Neural crest cell (in vitro differentiated cells): ENCODE measurements at regions not wholly inside any gene's neighbourhood (a gene's known extent, or its start where the extent isn't known, plus 50 kb on each side); places are given as distances from the start of the nearest gene placed in this dataset.

ENCODE experiments used
- DNase-seq: peaks from one replicate; pipeline ENCODE4 v3.0.0; 2021; ENCODE audit warnings: low read depth, mixed read lengths, low spot score
- H3K27ac Mint-ChIP-seq: one replicate; pipeline ENCODE4 v1.8.0; 2021; ENCODE audit warnings: mild to moderate bottlenecking, mixed read lengths; ENCODE audit not compliant: unreplicated experiment
- H3K27me3 Mint-ChIP-seq: 2 replicates; pipeline ENCODE4 v1.8.0; 2021; ENCODE audit warnings: low read depth, mild to moderate bottlenecking, mixed read lengths
- H3K36me3 Mint-ChIP-seq: 2 replicates; pipeline ENCODE4 v1.8.0; 2021; ENCODE audit warnings: low read depth, mild to moderate bottlenecking, mixed read lengths
- H3K4me1 Mint-ChIP-seq: 2 replicates; pipeline ENCODE4 v1.8.0; 2021; ENCODE audit warnings: mixed read lengths
- H3K4me3 Mint-ChIP-seq: one replicate; pipeline ENCODE4 v1.8.0; 2021; ENCODE audit warnings: mild to moderate bottlenecking, mixed read lengths
- H3K9me3 Mint-ChIP-seq: 2 replicates; pipeline ENCODE4 v1.8.0; 2021; ENCODE audit warnings: mixed read lengths
- TF ChIP-seq, protein P1 (sequence below): fragments of 200-600 bp; sonication (generic); conservative IDR thresholded peaks from 2 replicates; pipeline ENCODE4 v1.5.0; 2021; ENCODE audit warnings: antibody characterized with exemption, mild to moderate bottlenecking

DNA sequence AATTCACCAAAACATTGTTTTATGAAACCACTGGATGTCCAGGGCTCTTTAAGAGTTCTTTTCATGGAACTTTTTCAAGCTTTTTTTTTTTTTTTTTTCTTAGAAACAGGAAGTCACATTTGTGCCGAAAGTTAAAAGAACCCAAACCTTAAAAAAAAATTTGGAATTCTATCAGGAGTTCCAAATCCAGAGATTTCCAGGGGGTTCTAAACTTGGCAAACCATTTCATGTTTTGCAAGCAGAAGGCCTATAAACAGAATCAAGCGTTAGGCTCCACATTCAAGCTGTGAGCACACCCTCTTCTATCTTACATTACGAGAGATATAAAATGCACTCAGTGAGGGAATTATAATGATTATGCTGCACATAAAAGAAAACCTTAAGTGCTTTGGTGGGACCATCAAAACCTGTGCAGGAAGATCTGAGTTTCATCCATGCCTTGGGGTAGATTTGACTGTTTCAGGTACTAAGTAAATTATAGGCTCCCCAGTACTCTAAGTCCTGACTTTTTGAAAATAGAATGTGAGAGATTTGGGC, 154.8 kb upstream of the FAR2 start:
- no peak overlapping the region for H3K4me3 Mint-ChIP-seq
- no peaks in the 10 kb centered on the region for H3K36me3 Mint-ChIP-seq
- peaks cover 8% of the 10 kb centered on the region for H3K4me1 Mint-ChIP-seq
- no peaks in the 10 kb centered on the region for H3K9me3 Mint-ChIP-seq
- no peaks in the 10 kb centered on the region for H3K27me3 Mint-ChIP-seq
- no peak overlapping the region for H3K27ac Mint-ChIP-seq
- TF ChIP-seq, protein P1, sequence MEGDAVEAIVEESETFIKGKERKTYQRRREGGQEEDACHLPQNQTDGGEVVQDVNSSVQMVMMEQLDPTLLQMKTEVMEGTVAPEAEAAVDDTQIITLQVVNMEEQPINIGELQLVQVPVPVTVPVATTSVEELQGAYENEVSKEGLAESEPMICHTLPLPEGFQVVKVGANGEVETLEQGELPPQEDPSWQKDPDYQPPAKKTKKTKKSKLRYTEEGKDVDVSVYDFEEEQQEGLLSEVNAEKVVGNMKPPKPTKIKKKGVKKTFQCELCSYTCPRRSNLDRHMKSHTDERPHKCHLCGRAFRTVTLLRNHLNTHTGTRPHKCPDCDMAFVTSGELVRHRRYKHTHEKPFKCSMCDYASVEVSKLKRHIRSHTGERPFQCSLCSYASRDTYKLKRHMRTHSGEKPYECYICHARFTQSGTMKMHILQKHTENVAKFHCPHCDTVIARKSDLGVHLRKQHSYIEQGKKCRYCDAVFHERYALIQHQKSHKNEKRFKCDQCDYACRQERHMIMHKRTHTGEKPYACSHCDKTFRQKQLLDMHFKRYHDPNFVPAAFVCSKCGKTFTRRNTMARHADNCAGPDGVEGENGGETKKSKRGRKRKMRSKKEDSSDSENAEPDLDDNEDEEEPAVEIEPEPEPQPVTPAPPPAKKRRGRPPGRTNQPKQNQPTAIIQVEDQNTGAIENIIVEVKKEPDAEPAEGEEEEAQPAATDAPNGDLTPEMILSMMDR, result no peak
- no peak for DNase-seq

DNA sequence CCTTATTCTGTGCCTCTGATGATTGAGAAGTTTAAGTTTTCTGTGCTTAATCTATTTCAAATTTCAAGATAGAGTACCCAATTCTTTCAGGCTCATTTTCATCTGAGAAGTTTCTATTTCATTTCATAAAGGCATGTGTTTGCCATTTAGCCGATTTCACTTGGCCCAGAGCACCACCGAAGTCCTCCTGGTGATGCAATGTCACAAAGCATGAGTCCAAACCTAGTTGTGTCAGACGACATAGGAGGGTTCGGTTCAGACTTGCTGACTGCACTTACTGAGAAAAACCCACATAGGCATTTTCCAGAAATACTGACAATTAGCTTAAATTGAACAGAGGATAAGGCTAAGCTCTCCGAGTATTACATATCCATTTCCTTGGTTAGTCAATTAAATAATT, 152.4 kb upstream of the FAR2 start:
- H3K27ac Mint-ChIP-seq, result no peak overlapping the region
- H3K4me1 Mint-ChIP-seq, result peaks cover 9% of the 10 kb centered on the region
- no peaks in the 10 kb centered on the region for H3K27me3 Mint-ChIP-seq
- TF ChIP-seq, protein P1, result no peak
- H3K4me3 Mint-ChIP-seq, result no peak overlapping the region
- no peaks in the 10 kb centered on the region for H3K36me3 Mint-ChIP-seq
- no peaks in the 10 kb centered on the region for H3K9me3 Mint-ChIP-seq
- no peak for DNase-seq

DNA sequence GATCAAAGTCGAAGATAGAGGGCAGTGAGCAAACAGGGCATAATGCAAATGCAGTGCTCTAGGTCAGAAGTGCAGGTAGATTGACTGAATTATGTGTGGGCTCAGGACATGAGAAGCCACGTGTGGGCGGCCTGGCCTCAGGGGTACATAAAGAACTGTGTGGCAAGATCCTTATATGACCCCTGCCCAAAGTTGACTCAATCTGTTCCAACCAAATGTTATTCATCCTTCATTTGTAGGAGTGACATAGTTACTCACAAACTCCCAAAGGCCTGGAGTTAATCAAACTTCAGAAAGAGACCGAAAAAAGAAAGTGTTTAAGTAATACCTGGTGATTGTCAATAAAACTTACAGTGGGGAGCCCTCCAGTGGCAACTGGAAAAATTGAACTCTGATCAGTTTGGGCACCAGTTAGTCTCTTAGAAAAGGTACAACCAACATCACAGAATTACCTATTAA, 150.4 kb upstream of the FAR2 start:
- Mint-ChIP-seq H3K9me3 (no peaks in the 10 kb centered on the region), H3K27ac (no peak overlapping the region), H3K4me3 (no peak overlapping the region), H3K36me3 (no peaks in the 10 kb centered on the region), H3K4me1 (peaks cover 4% of the 10 kb centered on the region), H3K27me3 (no peaks in the 10 kb centered on the region)
- no peak for DNase-seq
- TF ChIP-seq, protein P1, result peak; percentile 76

DNA sequence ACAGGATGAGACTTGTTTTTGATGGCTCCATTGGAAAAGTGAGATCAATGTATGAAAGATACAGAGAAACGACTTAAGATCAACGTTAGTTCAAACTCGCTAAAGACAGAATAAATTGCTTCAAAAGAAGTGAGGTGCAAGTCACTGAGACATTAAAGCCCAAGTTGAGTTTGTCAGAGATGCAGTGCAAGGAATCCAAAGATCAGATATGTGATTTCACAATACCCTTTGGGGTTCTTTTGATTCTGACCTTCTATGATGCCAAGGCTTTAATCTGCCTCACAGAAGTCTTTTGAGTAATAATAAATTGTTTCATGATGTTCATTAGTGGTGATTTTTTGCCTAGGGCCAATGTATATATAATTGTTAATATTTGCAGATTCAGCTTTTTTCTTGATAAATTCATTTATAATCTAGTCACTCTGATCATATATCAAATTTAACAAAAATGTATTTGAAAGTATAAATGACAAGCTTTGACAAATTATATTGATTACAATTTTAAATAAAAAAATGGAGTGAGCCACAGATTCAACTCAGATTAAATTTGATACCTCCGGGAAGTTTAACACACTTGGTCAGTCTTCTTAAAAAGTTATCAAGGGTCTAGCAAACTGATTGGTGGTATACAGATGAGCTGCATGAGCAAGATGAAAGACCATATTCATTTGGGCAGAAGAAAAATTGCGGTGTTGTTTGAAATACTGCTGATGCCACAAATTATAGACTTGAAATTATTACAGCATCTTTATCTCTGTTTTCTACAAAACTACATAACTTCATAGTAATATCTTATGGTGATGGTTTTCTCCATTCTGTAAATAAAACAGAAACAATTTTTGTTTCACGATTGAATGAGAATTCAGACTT, 144.8 kb upstream of the FAR2 start:
- Mint-ChIP-seq H3K4me1 (peaks cover 4% of the 10 kb centered on the region), H3K4me3 (no peak overlapping the region), H3K36me3 (no peaks in the 10 kb centered on the region), H3K27me3 (no peaks in the 10 kb centered on the region), H3K9me3 (no peaks in the 10 kb centered on the region), H3K27ac (peak overlapping the region; percentile 35)
- no peak for DNase-seq
- TF ChIP-seq, protein P1, result no peak

DNA sequence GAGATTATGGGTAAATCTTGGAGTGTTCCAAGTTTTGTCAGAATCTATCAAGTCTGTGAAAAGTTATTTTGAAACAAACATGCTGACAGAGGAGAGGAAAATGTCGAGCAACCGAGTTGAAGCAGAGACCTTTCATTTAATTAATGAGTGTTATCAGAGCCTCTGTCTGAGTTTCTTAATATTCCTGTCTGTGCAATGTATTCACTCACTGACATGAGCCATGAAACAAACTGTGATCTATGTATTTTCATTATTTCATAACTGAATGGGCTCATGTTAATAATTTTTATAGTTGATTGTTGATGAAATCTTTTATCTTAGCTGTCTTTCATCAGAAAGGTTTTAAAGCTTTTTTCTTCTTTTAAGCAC, 144.2 kb upstream of the FAR2 start:
- H3K4me1 Mint-ChIP-seq, result peaks cover 4% of the 10 kb centered on the region
- no peaks in the 10 kb centered on the region for H3K27me3 Mint-ChIP-seq
- no peak for DNase-seq
- H3K27ac Mint-ChIP-seq, result no peak overlapping the region
- TF ChIP-seq, protein P1, result no peak
- no peaks in the 10 kb centered on the region for H3K36me3 Mint-ChIP-seq
- H3K9me3 Mint-ChIP-seq, result no peaks in the 10 kb centered on the region
- no peak overlapping the region for H3K4me3 Mint-ChIP-seq
